GM23338 (cell line): ENCODE measurements at regions not wholly inside any gene's neighbourhood (a gene's known extent, or its start where the extent isn't known, plus 50 kb on each side); places are given as distances from the start of the nearest gene placed in this dataset.

Experiments used
- ATAC-seq: fragments of 200-7000 bp; cut with Tn5 transposase; 3 replicates; pipeline ENCODE4 v1.9.1; 2020
- DNase-seq: peaks from one replicate; pipeline ENCODE4 v3.0.0-alpha.2; 2015; ENCODE audit warnings: low spot score
- H2AFZ ChIP-seq: fragments of 200-600 bp; sonication (generic); 2 replicates; pipeline ENCODE4 v1.8.0; 2016; ENCODE audit warnings: antibody characterized with exemption, mild to moderate bottlenecking, moderate library complexity
- H3F3A ChIP-seq: fragments of 200-600 bp; sonication (generic); replicated peaks from 2 replicates; pipeline ENCODE4 v1.8.0; 2017; ENCODE audit warnings: antibody characterized with exemption, mixed run types, low read depth
- H3K27ac ChIP-seq: fragments of 200-600 bp; sonication (generic); 2 replicates; pipeline ENCODE4 v1.6.1; 2016; ENCODE audit warnings: low read depth
- H3K27me3 ChIP-seq: fragments of 200-600 bp; sonication (generic); 2 replicates; pipeline ENCODE4 v1.8.0; 2016; ENCODE audit warnings: mild to moderate bottlenecking, mixed run types, moderate library complexity; ENCODE audit not compliant: insufficient read depth
- H3K36me3 ChIP-seq: fragments of 200-600 bp; sonication (generic); 2 replicates; pipeline ENCODE4 v1.8.0; 2016; ENCODE audit warnings: mild to moderate bottlenecking; ENCODE audit not compliant: insufficient read depth
- H3K4me1 ChIP-seq: fragments of 200-600 bp; sonication (generic); 2 replicates; pipeline ENCODE4 v1.8.0; 2016; ENCODE audit warnings: mild to moderate bottlenecking, moderate library complexity; ENCODE audit not compliant: insufficient read depth
- H3K4me2 ChIP-seq: fragments of 200-600 bp; sonication (generic); 2 replicates; pipeline ENCODE4 v1.7.1; 2017; ENCODE audit warnings: mixed run types
- H3K4me3 ChIP-seq: fragments of 200-600 bp; sonication (generic); 2 replicates; pipeline ENCODE4 v1.6.1; 2016; ENCODE audit warnings: mixed run types
- H3K79me2 ChIP-seq: fragments of 200-600 bp; sonication (generic); replicated peaks from 2 replicates; pipeline ENCODE4 v1.8.0; 2017; ENCODE audit warnings: mild to moderate bottlenecking; ENCODE audit not compliant: insufficient read depth
- H3K9me2 ChIP-seq: fragments of 200-600 bp; sonication (generic); 2 replicates; pipeline ENCODE4 v1.8.0; 2017; ENCODE audit not compliant: insufficient read depth
- H4K20me1 ChIP-seq: fragments of 200-600 bp; sonication (generic); replicated peaks from 2 replicates; pipeline ENCODE4 v1.8.0; 2017; ENCODE audit warnings: mild to moderate bottlenecking; ENCODE audit not compliant: insufficient read depth
- H3K27ac Mint-ChIP-seq: 2 replicates; pipeline ENCODE4 v1.8.0; 2020; ENCODE audit warnings: inconsistent platforms, mild to moderate bottlenecking, moderate library complexity, mixed read lengths
- H3K27me3 Mint-ChIP-seq: 3 replicates; pipeline ENCODE4 v1.8.0; 2022; ENCODE audit warnings: low read depth, mild to moderate bottlenecking, moderate library complexity, mixed read lengths, inconsistent platforms; ENCODE audit not compliant: insufficient read depth, poor library complexity
- H3K36me3 Mint-ChIP-seq: 3 replicates; pipeline ENCODE4 v1.8.0; 2021; ENCODE audit warnings: low read depth, mild to moderate bottlenecking, inconsistent platforms, moderate library complexity, mixed read lengths
- H3K4me1 Mint-ChIP-seq: 3 replicates; pipeline ENCODE4 v1.8.0; 2020; ENCODE audit warnings: mild to moderate bottlenecking, inconsistent platforms, mixed read lengths
- H3K4me3 Mint-ChIP-seq: 3 replicates; pipeline ENCODE4 v1.8.0; 2021; ENCODE audit warnings: moderate library complexity, mild to moderate bottlenecking, inconsistent platforms, mixed read lengths
- H3K9me3 Mint-ChIP-seq: 3 replicates; pipeline ENCODE4 v1.8.0; 2020; ENCODE audit warnings: moderate library complexity, mild to moderate bottlenecking, inconsistent platforms, mixed read lengths
- CTCF ChIP-seq, 2 experiments: fragments of 200-600 bp in 1 of 2; sonication (generic) in 1 of 2; conservative IDR thresholded peaks; 2 replicates each; pipeline versions ENCODE4 v1.5.1 to v1.6.1; 2016 to 2017; ENCODE audit warnings: antibody characterized with exemption in 2 of 2, low read depth in 2 of 2, mild to moderate bottlenecking in 2 of 2, moderate library complexity in 1 of 2
- EZH2 ChIP-seq: fragments of 200-600 bp; sonication (generic); IDR thresholded peaks from one replicate; pipeline ENCODE4 v1.8.0; 2017; ENCODE audit warnings: antibody characterized with exemption, mild to moderate bottlenecking, low read depth; ENCODE audit not compliant: unreplicated experiment
- NANOG ChIP-seq: IDR thresholded peaks from 2 replicates; pipeline ENCODE4 v1.6.1; 2016; ENCODE audit warnings: antibody characterized with exemption, borderline replicate concordance
- REST ChIP-seq: IDR thresholded peaks from one replicate; pipeline ENCODE4 v1.6.1; 2018; ENCODE audit warnings: antibody characterized with exemption; ENCODE audit not compliant: unreplicated experiment
- STAT1 ChIP-seq: IDR thresholded peaks from one replicate; pipeline ENCODE4 v1.6.1; 2016; ENCODE audit warnings: antibody characterized with exemption; ENCODE audit not compliant: unreplicated experiment
- ZNF114 ChIP-seq: fragments of 250-450 bp; sonication (Bioruptor Pico); IDR thresholded peaks from 2 replicates; pipeline ENCODE4 v1.5.0; 2020; ENCODE audit warnings: mild to moderate bottlenecking, moderate library complexity
- TF ChIP-seq, protein P1 (sequence below): IDR thresholded peaks from 2 replicates; pipeline ENCODE4 v1.6.1; 2016; ENCODE audit warnings: antibody characterized with exemption

DNA sequence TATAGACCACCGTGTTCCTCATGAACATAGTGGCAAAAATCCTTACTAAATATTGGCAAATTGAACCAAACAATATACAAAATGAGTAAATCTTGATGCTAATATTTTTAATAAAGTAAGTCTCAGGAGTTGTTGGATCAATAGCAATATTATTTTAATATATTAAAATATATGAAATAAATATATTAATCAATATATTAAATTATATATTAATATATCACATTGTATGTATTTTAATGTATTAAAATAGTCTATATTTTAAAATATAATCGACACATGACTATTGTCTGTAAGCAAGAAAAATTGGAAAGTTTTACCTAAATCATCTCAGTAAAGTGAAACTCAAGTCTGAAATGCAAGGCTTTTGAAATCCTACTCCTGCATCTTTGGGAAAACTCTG, 78.9 kb upstream of the GJB6 start (continued):
- TF ChIP-seq CTCF (conservative IDR thresholded peaks at IDR 0.05; ENCODE audit: low read depth in 2 of 2) (no peak), EZH2 (no peak)
- TF ChIP-seq, protein P1, sequence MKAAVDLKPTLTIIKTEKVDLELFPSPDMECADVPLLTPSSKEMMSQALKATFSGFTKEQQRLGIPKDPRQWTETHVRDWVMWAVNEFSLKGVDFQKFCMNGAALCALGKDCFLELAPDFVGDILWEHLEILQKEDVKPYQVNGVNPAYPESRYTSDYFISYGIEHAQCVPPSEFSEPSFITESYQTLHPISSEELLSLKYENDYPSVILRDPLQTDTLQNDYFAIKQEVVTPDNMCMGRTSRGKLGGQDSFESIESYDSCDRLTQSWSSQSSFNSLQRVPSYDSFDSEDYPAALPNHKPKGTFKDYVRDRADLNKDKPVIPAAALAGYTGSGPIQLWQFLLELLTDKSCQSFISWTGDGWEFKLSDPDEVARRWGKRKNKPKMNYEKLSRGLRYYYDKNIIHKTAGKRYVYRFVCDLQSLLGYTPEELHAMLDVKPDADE: no peak

GRCh38 chr13:20306039-20306438, 73.9 kb upstream of the GJB6 start:
- Histone ChIP-seq H3K4me1 (peaks cover 9% of the 10 kb centered on the region), H2AFZ (no peak overlapping the region), H3K4me2 (no peak overlapping the region), H3F3A (no peaks in the 10 kb centered on the region), H3K9me2 (no peaks in the 10 kb centered on the region), H3K27ac (no peak overlapping the region), H3K79me2 (no peaks in the 10 kb centered on the region), H3K4me3 (no peak overlapping the region), H3K36me3 (no peaks in the 10 kb centered on the region), H3K27me3 (peaks cover 26% of the 10 kb centered on the region), H4K20me1 (no peaks in the 10 kb centered on the region)
- peaks cover 15% of the 10 kb centered on the region for H3K27me3 Mint-ChIP-seq
- H3K9me3 Mint-ChIP-seq: peaks cover 10% of the 10 kb centered on the region
- TF ChIP-seq NANOG (no peak), ZNF114 (CRISPR knock-in tag) (no peak), STAT1 (no peak), REST (no peak), CTCF (conservative IDR thresholded peaks at IDR 0.05; ENCODE audit: low read depth in 2 of 2) (no peak)
- H3K36me3 Mint-ChIP-seq: no peaks in the 10 kb centered on the region
- ATAC-seq (no peak), DNase-seq (no peak)
- H3K4me1 Mint-ChIP-seq: peaks cover 9% of the 10 kb centered on the region
- no peak overlapping the region for H3K4me3 Mint-ChIP-seq
- H3K27ac Mint-ChIP-seq: no peak overlapping the region
